IPS DF 6.9 (cell line): ENCODE measurements at regions not wholly inside any gene's neighbourhood (a gene's known extent, or its start where the extent isn't known, plus 50 kb on each side); places are given as distances from the start of the nearest gene placed in this dataset.

ENCODE experiments used
- DNase-seq: peaks from one replicate; pipeline ENCODE4 v3.0.0-alpha.2; 2013; ENCODE audit warnings: low read depth, low spot score
- H3K27ac ChIP-seq: one replicate; pipeline ENCODE4 v1.5.1; 2013; ENCODE audit warnings: low read length, control low read depth
- H3K27me3 ChIP-seq: 2 replicates; pipeline ENCODE4 v1.6.1; 2013; ENCODE audit warnings: mild to moderate bottlenecking, low read length; ENCODE audit not compliant: control insufficient read depth, insufficient read depth
- H3K36me3 ChIP-seq: 2 replicates; pipeline ENCODE4 v1.6.1; 2013; ENCODE audit warnings: low read length; ENCODE audit not compliant: control insufficient read depth, insufficient read depth
- H3K4me1 ChIP-seq: 2 replicates; pipeline ENCODE4 v1.6.1; 2013; ENCODE audit warnings: low read length; ENCODE audit not compliant: control insufficient read depth, insufficient read depth
- H3K4me3 ChIP-seq: 2 replicates; pipeline ENCODE4 v1.5.1; 2013; ENCODE audit warnings: mild to moderate bottlenecking, low read length
- H3K9me3 ChIP-seq: 2 replicates; pipeline ENCODE4 v1.6.1; 2013; ENCODE audit warnings: low read length, inconsistent platforms; ENCODE audit not compliant: control insufficient read depth, insufficient read depth
- WGBS: extraction: QIAGEN DNeasy Blood & Tissue Kit; methylation state at CpG from one replicate; pipeline ENCODE4 v1.1.7; 2013; ENCODE audit warnings: mixed read lengths, missing lambda C conversion rate; ENCODE audit not compliant: insufficient read length, insufficient coverage; 5-methylcytosine and 5-hydroxymethylcytosine counted together

DNA sequence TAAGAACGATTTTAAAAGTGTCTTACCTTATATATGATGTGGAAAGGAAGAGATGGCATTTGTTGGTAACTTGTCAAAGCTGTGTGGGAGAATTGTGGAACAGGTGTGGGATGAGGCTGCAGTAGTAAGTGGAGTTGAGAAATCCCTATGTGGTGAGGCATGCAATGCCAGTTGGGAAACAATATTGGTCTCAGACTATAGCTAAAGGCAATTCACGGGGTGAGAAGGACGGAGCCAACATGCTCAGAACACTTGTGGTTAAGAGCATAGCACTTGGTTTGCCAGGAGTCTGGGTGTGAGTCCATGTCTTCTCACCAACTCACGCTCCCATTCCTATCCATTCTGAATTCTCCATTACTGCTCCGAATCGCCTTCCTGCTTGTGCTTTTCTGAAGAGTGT, 615.6 kb upstream of the ADAMTS9 start:
- H3K9me3 ChIP-seq: no peaks in the 10 kb centered on the region
- H3K27ac ChIP-seq: no peak overlapping the region
- no peaks in the 10 kb centered on the region for H3K36me3 ChIP-seq
- H3K27me3 ChIP-seq: no peaks in the 10 kb centered on the region
- no CpG with 5 or more reads among the region's 6 CpGs for WGBS
- DNase-seq: no peak
- no peaks in the 10 kb centered on the region for H3K4me1 ChIP-seq
- H3K4me3 ChIP-seq: no peak overlapping the region

DNA sequence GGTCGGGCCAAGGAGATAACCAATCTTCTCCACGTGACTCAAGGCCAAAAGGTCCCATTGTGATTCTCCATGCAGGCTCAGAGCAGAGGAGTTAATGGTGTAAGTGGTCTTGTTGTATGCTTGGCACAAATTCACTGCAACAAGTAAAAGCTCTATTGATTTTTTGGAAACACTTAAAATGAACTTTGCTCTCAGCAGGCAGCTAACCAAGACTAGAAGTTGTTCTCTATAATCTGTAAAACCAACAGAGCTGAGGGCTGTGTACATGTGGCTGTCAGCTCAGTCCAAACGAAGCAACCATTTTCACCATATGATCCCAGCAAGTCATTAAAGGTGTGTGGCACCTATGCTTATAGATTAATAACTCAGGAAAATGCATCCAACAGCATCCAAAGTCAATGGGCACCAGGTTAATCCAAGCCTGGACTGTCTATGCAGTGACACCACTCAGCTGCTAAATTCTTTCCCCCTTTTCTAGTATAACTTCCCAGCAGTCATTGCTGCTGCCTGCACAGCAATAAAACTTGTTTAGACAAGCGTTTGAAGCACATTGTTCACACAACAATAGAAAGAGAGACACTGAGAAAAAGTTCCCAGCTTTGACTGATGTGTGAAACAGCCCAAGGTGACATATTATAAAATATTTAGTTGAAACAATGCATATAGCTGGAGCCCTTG, 603.8 kb upstream of the ADAMTS9 start:
- DNase-seq: no peak

DNA sequence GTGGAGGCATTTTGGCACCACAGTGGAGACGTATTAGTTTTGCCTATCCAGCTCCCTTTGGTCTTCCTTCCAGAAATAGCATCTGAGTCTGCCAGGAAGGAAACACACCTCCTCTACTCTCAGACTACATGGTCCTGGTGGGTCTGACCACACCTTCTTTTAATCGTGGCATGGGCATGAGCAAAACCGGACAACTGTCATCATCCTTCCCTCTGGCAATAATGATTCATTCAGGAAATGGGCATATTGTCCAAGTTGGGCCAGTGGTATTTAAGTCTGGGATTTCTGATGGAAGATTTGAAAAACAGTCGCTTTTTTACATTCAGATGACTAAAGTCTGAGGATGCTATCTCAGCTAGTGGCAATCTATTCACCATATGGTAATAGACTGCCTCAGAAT, 601.0 kb upstream of the ADAMTS9 start:
- no peak for DNase-seq
- no peaks in the 10 kb centered on the region for H3K4me1 ChIP-seq
- no peak overlapping the region for H3K27ac ChIP-seq
- H3K4me3 ChIP-seq: no peak overlapping the region
- WGBS: no CpG with 5 or more reads among the region's 4 CpGs
- no peaks in the 10 kb centered on the region for H3K36me3 ChIP-seq
- H3K27me3 ChIP-seq: no peaks in the 10 kb centered on the region
- no peaks in the 10 kb centered on the region for H3K9me3 ChIP-seq

More for the DNA sequence above, 603.8 kb upstream of the ADAMTS9 start:
- H3K27me3 ChIP-seq: no peaks in the 10 kb centered on the region
- no peaks in the 10 kb centered on the region for H3K4me1 ChIP-seq
- H3K9me3 ChIP-seq: no peaks in the 10 kb centered on the region
- H3K4me3 ChIP-seq: no peak overlapping the region
- H3K36me3 ChIP-seq: no peaks in the 10 kb centered on the region
- H3K27ac ChIP-seq: no peak overlapping the region
- WGBS: no CpG with 5 or more reads among the region's 4 CpGs

DNA sequence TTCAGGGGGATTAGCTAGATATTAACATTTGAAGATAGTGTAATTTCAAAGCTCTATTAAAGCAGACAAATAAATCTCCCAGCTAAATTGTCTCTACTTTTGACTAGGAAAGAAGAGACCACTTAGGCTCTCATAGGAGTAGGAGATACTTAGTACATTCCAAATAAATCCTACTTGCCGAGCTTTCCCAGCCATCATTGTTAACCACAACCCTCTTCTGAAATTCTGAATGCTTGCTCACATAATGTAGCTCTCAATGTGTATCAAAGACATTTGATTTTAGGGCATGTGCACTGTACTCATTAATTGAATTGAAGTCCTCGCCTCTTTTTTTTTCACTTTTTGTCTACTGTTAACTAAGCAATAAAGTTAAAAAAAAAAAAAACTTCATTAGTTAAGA, 598.2 kb upstream of the ADAMTS9 start:
- Histone ChIP-seq H3K4me3 (no peak overlapping the region), H3K36me3 (no peaks in the 10 kb centered on the region)
- DNase-seq: no peak

DNA sequence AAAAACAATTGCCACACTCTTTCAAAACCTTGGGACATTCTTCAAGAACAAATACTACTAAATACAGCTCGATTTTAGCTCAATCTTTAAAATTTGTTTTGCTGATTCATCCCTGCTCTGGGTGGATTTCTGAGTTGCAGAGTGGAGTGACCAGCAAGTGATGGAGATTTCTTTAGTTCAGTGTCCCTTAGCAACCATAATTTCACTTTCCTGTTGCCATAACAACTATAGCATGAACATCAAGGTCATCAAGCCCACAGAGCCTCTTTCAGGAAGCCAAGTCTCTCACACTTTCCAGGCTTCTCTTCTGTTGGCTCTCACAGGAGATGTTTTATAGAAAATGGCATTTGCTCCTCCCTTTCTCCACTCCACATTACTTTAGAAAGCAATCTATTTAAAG, 597.2 kb upstream of the ADAMTS9 start:
- no CpG with 5 or more reads among the region's 1 CpG for WGBS
- no peaks in the 10 kb centered on the region for H3K36me3 ChIP-seq
- no peaks in the 10 kb centered on the region for H3K4me1 ChIP-seq
- H3K27me3 ChIP-seq: no peaks in the 10 kb centered on the region
- H3K4me3 ChIP-seq: no peak overlapping the region
- no peak overlapping the region for H3K27ac ChIP-seq
- H3K9me3 ChIP-seq: no peaks in the 10 kb centered on the region
- DNase-seq: no peak

More for the DNA sequence above, 598.2 kb upstream of the ADAMTS9 start:
- Histone ChIP-seq H3K4me1 (no peaks in the 10 kb centered on the region), H3K27me3 (no peaks in the 10 kb centered on the region), H3K9me3 (no peaks in the 10 kb centered on the region), H3K27ac (no peak overlapping the region)
- no CpG with 5 or more reads among the region's 2 CpGs for WGBS

DNA sequence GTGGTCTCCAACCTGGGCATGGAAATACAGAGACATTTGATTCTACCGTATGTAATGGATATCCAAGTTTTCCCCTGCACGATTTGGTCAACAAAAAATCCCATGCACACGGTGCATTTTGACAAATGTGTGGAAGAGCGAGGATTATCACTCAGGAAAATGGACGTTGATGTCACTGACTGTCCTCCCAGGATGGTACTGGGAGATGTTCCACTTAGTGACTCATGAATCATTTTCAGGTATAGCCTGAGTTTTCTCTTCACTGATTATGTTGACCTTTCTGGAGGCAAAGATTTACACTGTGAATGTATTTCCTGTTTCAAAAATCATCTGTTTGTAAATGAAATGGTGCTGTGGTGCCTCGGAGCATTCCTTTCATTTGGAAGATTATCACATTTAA, 596.7 kb upstream of the ADAMTS9 start:
- Histone ChIP-seq H3K27ac (no peak overlapping the region), H3K4me3 (no peak overlapping the region), H3K9me3 (no peaks in the 10 kb centered on the region), H3K36me3 (no peaks in the 10 kb centered on the region), H3K4me1 (no peaks in the 10 kb centered on the region), H3K27me3 (no peaks in the 10 kb centered on the region)
- WGBS: no CpG with 5 or more reads among the region's 6 CpGs
- no peak for DNase-seq

DNA sequence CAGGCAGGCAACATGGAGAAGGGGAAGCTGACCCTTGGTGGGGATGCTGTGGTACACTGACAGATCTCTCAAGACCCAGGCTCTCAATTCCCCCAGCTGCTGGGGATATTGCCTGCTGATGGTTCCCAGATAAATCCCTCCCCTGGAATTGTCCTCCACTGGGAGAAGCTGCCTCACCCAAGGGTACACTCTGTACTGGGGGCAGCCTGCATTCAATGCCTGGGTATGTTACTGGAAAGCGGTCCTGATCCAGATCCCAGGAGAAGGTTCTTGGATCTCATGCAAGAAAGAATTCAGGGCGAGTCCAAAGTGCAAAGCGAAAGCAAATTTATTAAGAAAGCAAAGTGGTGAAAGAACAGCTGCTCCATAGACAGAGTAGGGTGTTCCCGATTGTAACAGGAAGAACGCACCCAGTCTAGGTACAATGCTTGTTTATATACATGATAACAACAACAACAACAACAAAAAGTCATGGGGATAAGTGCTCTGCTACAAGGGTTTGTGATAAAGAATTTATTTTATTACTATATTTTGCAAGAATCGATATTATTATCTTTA, 591.5 kb upstream of the ADAMTS9 start:
- Histone ChIP-seq H3K4me1 (no peaks in the 10 kb centered on the region), H3K27me3 (no peaks in the 10 kb centered on the region), H3K27ac (no peak overlapping the region), H3K4me3 (no peak overlapping the region), H3K9me3 (no peaks in the 10 kb centered on the region), H3K36me3 (no peaks in the 10 kb centered on the region)
- DNase-seq: no peak
- no CpG with 5 or more reads among the region's 6 CpGs for WGBS

DNA sequence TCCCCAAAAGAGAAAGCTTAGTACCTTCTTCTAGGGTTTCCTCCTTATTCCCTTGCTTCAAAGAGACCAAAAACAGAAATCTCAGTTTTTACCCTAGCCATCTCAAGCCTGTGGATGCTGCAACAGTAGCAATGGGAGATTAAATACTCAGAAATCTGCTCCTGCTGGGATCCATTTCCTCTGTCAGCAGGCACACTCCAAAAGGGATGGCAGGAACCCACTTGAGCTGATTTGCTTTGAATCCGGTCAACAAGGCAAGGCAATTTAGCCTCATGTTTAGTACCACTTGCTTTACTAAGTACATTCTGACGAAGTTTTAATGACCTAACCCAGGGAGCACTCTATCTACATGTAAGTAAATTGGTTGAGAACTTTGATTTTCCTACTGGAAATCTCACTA, 590.0 kb upstream of the ADAMTS9 start:
- H3K9me3 ChIP-seq: no peaks in the 10 kb centered on the region
- no peaks in the 10 kb centered on the region for H3K4me1 ChIP-seq
- H3K4me3 ChIP-seq: no peak overlapping the region
- whole genome bisulfite sequencing: no CpG with 5 or more reads among the region's 2 CpGs
- H3K27ac ChIP-seq: no peak overlapping the region
- H3K36me3 ChIP-seq: no peaks in the 10 kb centered on the region
- H3K27me3 ChIP-seq: no peaks in the 10 kb centered on the region
- no peak for DNase-seq

DNA sequence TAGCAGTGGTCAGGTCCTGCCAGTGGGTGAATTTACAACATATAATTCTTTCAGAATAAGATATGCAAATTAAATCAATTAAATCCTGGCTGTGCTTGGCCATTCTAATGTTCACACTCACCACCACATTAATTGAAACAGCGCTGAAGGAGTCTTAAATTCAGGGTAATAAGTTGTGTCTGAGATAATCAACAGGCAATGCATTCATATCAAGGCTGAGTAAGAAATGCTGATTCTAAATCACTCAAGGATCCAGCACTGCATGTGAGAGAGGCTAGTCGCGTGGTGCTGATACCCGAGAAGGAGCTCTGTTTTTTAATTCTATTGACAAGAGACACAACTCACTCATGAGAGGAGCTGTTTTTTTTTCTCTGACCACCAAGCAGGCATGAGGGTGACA, 588.8 kb upstream of the ADAMTS9 start:
- Histone ChIP-seq H3K36me3 (no peaks in the 10 kb centered on the region), H3K27ac (no peak overlapping the region), H3K4me3 (no peak overlapping the region), H3K27me3 (no peaks in the 10 kb centered on the region), H3K9me3 (no peaks in the 10 kb centered on the region), H3K4me1 (no peaks in the 10 kb centered on the region)
- WGBS: no CpG with 5 or more reads among the region's 4 CpGs
- no peak for DNase-seq

DNA sequence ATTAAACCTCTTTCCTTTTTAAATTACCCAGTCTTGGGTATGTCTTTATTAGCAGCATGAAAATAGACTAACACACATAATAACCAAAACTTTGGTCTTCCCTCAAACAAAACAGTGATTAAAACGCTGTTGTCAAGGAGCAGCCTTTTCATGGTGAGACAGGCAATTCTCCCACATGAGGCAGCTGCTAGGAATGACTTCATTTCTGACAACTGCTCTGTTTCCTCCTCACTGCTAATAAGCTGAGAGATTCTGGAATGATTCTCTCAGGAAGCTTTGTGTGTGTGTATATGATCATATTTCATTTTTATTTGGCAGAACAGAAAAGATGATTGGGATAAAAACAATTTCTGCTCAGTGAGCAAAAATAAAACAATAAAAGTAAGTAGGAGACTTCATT, 580.6 kb upstream of the ADAMTS9 start:
- no peaks in the 10 kb centered on the region for H3K36me3 ChIP-seq
- H3K9me3 ChIP-seq: no peaks in the 10 kb centered on the region
- no CpG with 5 or more reads among the region's 1 CpG for WGBS
- no peak overlapping the region for H3K4me3 ChIP-seq
- peaks cover 3% of the 10 kb centered on the region; the same call in 1 of the 2 replicates for H3K4me1 ChIP-seq
- no peak for DNase-seq
- no peak overlapping the region for H3K27ac ChIP-seq
- no peaks in the 10 kb centered on the region for H3K27me3 ChIP-seq
